ENCODE measurements at regions not wholly inside any gene's neighbourhood (a gene's known extent, or its start where the extent isn't known, plus 50 kb on each side); places are given as distances from the start of the nearest gene placed in this dataset.

GRCh38 chr5:160921423-160922285 is 69.6 kb upstream of the ATP10B start:
- Histone ChIP-seq H3K27me3 (replicated peaks; ENCODE audit: control insufficient read depth, insufficient read depth, low read length) (no peaks in the 10 kb centered on the region), H3K36me3 (ENCODE audit: control insufficient read depth, insufficient read depth, low read length) (no peaks in the 10 kb centered on the region), H3K4me3 (replicated peaks; ENCODE audit: low read depth, low read length) (no peak overlapping the region)
- DNase-seq (ENCODE audit: extremely low read depth, insufficient read length), result no peak
- TF ChIP-seq, protein P1, sequence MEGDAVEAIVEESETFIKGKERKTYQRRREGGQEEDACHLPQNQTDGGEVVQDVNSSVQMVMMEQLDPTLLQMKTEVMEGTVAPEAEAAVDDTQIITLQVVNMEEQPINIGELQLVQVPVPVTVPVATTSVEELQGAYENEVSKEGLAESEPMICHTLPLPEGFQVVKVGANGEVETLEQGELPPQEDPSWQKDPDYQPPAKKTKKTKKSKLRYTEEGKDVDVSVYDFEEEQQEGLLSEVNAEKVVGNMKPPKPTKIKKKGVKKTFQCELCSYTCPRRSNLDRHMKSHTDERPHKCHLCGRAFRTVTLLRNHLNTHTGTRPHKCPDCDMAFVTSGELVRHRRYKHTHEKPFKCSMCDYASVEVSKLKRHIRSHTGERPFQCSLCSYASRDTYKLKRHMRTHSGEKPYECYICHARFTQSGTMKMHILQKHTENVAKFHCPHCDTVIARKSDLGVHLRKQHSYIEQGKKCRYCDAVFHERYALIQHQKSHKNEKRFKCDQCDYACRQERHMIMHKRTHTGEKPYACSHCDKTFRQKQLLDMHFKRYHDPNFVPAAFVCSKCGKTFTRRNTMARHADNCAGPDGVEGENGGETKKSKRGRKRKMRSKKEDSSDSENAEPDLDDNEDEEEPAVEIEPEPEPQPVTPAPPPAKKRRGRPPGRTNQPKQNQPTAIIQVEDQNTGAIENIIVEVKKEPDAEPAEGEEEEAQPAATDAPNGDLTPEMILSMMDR (IDR thresholded peaks at IDR 0.05; ENCODE audit: insufficient read depth, low read length, poor library complexity, severe bottlenecking), result no peak

DNA sequence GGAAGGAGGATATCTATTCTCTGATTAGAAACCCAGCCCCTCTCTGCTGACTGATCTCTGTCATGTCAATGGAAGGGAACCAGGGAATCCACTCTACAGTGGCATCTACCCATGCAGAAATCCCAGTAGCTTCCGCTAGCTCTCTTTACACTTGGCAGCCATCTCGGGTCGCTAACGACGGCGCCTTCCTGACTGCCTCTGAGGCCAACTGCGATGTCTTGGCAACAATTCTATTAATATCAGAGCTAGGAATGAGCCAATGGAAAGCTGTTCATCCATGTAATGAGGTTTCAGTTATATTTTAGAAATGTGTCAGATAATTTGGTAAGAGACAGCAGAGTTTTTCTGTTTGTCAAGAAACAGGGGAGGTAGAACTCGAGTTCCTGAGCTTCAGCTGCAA is 67.6 kb upstream of the ATP10B start:
- TF ChIP-seq, protein P1 (IDR thresholded peaks at IDR 0.05; ENCODE audit: insufficient read depth, low read length, poor library complexity, severe bottlenecking), result no peak
- no peak overlapping the region for H3K4me3 ChIP-seq (replicated peaks; ENCODE audit: low read depth, low read length)
- H3K27me3 ChIP-seq (replicated peaks; ENCODE audit: control insufficient read depth, insufficient read depth, low read length), result no peaks in the 10 kb centered on the region; the same call in 1 of the 2 replicates
- no peaks in the 10 kb centered on the region for H3K36me3 ChIP-seq (ENCODE audit: control insufficient read depth, insufficient read depth, low read length)
- DNase-seq (ENCODE audit: extremely low read depth, insufficient read length), result no peak

DNA sequence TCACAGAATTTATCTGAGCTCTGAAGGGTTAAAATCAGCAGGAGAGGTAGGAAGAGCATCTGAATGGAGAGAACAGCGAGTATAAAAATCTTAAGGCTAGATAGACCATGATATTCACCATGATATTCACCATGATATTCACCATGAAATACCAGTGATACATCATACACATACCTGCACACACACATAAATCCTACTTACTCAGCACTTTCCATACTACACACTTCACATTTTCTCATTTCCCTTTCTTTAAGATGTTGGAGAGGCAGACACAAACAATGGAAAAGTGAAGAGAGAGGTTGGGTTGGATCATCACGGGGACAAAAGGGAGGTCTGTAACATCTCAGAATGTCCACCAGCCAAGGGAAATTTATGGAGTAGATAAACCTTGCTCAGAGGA is 66.4 kb upstream of the ATP10B start:
- Histone ChIP-seq H3K4me3 (replicated peaks; ENCODE audit: low read depth, low read length) (no peak overlapping the region), H3K27me3 (replicated peaks; ENCODE audit: control insufficient read depth, insufficient read depth, low read length) (no peaks in the 10 kb centered on the region; the same call in 1 of the 2 replicates), H3K36me3 (ENCODE audit: control insufficient read depth, insufficient read depth, low read length) (no peaks in the 10 kb centered on the region)
- no peak for DNase-seq (ENCODE audit: extremely low read depth, insufficient read length)
- TF ChIP-seq, protein P1 (IDR thresholded peaks at IDR 0.05; ENCODE audit: insufficient read depth, low read length, poor library complexity, severe bottlenecking), result no peak

GRCh38 chr5:160906090-160906489 is 54.1 kb upstream of the ATP10B start:
- TF ChIP-seq, protein P1 (IDR thresholded peaks at IDR 0.05; ENCODE audit: insufficient read depth, low read length, poor library complexity, severe bottlenecking), result no peak
- no peaks in the 10 kb centered on the region for H3K27me3 ChIP-seq (replicated peaks; ENCODE audit: control insufficient read depth, insufficient read depth, low read length)
- no peak for DNase-seq (ENCODE audit: extremely low read depth, insufficient read length)
- no peaks in the 10 kb centered on the region for H3K36me3 ChIP-seq (ENCODE audit: control insufficient read depth, insufficient read depth, low read length)
- H3K4me3 ChIP-seq (replicated peaks; ENCODE audit: low read depth, low read length), result no peak overlapping the region

GRCh38 chr5:160905285-160905684 is 53.3 kb upstream of the ATP10B start:
- TF ChIP-seq, protein P1 (IDR thresholded peaks at IDR 0.05; ENCODE audit: insufficient read depth, low read length, poor library complexity, severe bottlenecking), result no peak
- Histone ChIP-seq H3K27me3 (replicated peaks; ENCODE audit: control insufficient read depth, insufficient read depth, low read length) (no peaks in the 10 kb centered on the region), H3K4me3 (replicated peaks; ENCODE audit: low read depth, low read length) (no peak overlapping the region), H3K36me3 (ENCODE audit: control insufficient read depth, insufficient read depth, low read length) (no peaks in the 10 kb centered on the region)
- DNase-seq (ENCODE audit: extremely low read depth, insufficient read length), result no peak

All from GM06990 (cell line).